ENCODE measurements at regions not wholly inside any gene's neighbourhood (a gene's known extent, or its start where the extent isn't known, plus 50 kb on each side); places are given as distances from the start of the nearest gene placed in this dataset.

- Mint-ChIP-seq H3K4me1 (no peaks in the 10 kb centered on the region), H3K36me3 (ENCODE audit: low read depth) (no peaks in the 10 kb centered on the region), H3K27me3 (no peaks in the 10 kb centered on the region), H3K4me3 (no peak overlapping the region), H3K27ac (no peak overlapping the region)
- DNase-seq (no peak), ATAC-seq (no peak)
- H3K9me3 ChIP-seq (ENCODE audit: control insufficient read depth, low read length, poor library complexity, severe bottlenecking), result no peaks in the 10 kb centered on the region
Observed at GRCh38 chr12:28132398-28132797, 57.9 kb upstream of the CCDC91 start.

- DNase-seq, result no peak
- Mint-ChIP-seq H3K4me3 (no peak overlapping the region), H3K36me3 (ENCODE audit: low read depth) (no peaks in the 10 kb centered on the region), H3K27ac (no peak overlapping the region), H3K4me1 (no peaks in the 10 kb centered on the region), H3K27me3 (no peaks in the 10 kb centered on the region)
- no peaks in the 10 kb centered on the region for H3K9me3 ChIP-seq (ENCODE audit: control insufficient read depth, low read length, poor library complexity, severe bottlenecking)
- ATAC-seq, result no peak
Observed at GRCh38 chr12:28135801-28136439, 54.3 kb upstream of the CCDC91 start.

GRCh38 chr12:28137414-28137813 is 52.8 kb upstream of the CCDC91 start:
- no peak for ATAC-seq
- no peak for DNase-seq
- Mint-ChIP-seq H3K4me1 (no peaks in the 10 kb centered on the region), H3K4me3 (no peak overlapping the region), H3K27ac (no peak overlapping the region), H3K27me3 (no peaks in the 10 kb centered on the region), H3K36me3 (ENCODE audit: low read depth) (no peaks in the 10 kb centered on the region)
- H3K9me3 ChIP-seq (ENCODE audit: control insufficient read depth, low read length, poor library complexity, severe bottlenecking), result no peaks in the 10 kb centered on the region

- ATAC-seq, result no peak
Observed at GRCh38 chr12:28140404-28140803, 49.9 kb upstream of the CCDC91 start.

More at GRCh38 chr12:28140404-28140803, 49.9 kb upstream of the CCDC91 start:
- H3K36me3 Mint-ChIP-seq (ENCODE audit: low read depth), result no peaks in the 10 kb centered on the region
- no peak overlapping the region for H3K27ac Mint-ChIP-seq
- no peak overlapping the region for H3K4me3 Mint-ChIP-seq
- H3K4me1 Mint-ChIP-seq, result no peaks in the 10 kb centered on the region
- no peak for DNase-seq
- H3K27me3 Mint-ChIP-seq, result no peaks in the 10 kb centered on the region
- H3K9me3 ChIP-seq (ENCODE audit: control insufficient read depth, low read length, poor library complexity, severe bottlenecking), result no peaks in the 10 kb centered on the region
